GM19351 (cell line): ENCODE measurements at regions not wholly inside any gene's neighbourhood (a gene's known extent, or its start where the extent isn't known, plus 50 kb on each side); places are given as distances from the start of the nearest gene placed in this dataset.
"Not testable (repeated sequence)": the region's sequence is repeated elsewhere in the genome, so short reads cannot be mapped to it uniquely, and the experiment has no call there.

Experiments
- ATAC-seq: cut with Tn5 transposase; IDR thresholded peaks from one replicate; pipeline ENCODE4 v1.9.1; 2021; ENCODE audit warnings: mild to moderate bottlenecking, moderate library complexity; ENCODE audit not compliant: unreplicated experiment

DNA sequence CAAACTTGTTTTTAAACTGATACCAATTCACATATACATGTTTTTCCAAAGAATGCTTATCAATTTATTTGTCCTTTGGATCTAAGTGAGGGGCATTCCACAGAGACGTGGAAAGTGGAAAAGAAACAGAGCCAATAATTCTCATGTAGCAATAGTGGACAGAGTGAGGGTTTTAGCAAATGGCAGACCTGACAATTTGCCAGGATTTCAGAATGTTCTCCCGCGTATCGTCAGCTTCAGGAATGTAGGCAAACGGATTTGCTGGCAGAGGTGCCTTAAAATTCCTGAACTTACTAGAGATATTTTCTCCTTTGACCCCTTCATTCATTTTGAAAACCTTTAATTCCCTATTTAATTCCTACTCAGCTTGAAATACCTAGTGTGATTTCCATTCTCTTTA, 193.4 kb upstream of the CPHXL start:
- no peak for ATAC-seq

DNA sequence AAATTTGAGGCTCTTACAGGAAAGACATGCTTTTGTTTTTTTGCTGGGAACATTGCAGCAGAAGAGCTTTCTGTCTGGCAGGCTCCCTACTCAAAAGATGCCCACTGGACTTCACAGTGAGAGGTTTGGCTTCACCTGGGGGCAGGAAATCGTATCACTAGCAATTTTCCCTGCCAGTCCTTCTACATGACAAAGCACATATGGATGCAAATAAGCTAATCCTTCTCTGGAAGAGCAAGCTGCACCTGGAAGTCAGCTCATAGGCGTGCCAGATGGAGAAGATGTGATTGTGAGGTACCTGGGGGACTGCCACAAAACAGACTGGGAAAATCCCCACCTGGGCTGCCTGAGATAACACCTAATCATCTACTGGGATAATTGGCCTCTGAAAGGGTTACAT, 195.0 kb upstream of the CPHXL start:
- ATAC-seq, result no peak

DNA sequence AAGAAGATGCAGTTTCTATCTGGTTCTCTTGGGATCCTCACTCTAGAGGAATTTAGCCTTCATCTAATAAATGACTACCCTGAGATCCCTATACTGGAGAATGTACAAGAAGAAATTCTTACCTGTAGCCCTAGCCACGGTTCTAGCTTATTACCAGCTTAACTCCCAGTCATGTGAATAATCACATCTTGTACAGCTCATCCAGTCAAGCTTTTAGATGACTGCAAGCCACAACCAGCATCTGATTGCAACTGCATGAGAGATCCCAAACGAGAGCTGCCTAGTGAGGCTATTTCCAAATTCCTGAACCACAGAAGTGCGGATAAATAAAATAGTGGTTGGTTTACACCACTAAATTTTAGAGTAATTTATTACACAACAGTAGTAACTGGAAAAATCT, 196.0 kb upstream of the CPHXL start:
- ATAC-seq, result no peak

DNA sequence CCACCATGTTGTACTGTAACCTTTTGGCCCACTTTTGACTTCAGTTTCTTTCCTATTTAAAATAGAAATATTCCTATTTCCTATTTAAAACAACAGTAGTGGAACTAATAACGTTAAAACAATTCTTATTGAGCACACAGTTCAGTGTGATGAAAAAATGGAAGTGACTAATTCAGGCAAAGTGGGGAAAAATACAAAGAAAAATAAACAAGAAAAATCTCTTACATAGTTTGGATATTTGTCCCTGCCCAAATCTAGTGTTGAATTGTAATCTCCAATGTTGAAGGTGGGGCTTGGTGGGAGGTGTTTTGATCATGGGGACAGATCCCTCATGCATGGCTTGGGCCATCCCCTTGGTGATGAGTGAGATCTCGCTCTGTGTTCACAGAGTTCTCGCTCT, 198.1 kb upstream of the CPHXL start:
- no peak for ATAC-seq

DNA sequence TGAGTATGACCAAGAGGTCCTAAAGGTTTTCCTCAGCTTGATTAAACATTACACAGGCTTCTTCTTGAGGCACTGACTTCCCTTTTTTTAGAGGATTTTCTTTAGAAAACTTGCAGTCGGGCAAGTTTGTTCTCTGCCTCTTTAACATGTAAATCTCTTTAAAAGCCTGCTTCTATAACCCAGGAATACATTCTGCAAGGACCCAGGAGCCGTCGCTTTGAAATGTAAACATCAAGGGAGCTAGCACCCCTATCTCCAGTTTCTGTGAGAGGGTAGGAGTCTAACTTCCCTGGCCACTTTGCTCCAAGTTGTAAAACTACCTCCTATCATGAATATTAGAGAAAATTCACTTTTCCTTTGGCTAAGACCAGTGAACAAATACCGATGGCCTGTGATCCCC, 201.5 kb upstream of the CPHXL start:
- no peak for ATAC-seq

DNA sequence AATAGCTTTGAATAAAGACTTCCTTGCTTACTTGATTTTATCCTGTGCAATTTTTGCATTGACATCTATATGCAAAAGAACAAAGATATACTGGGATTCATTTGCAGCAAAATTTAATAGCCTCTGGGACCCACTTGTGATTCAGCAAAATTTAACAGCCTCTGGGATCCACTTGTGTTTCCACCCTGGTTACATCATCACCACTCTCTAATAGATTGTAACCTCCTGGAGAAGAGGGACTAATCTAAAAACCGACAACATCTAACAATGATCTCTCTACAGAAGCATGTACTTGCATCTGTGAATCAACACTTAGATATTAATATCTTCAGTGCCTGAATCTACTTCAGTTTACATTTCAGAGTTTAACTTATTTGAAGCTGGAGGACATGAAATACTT, 202.0 kb upstream of the CPHXL start:
- ATAC-seq, result no peak

DNA sequence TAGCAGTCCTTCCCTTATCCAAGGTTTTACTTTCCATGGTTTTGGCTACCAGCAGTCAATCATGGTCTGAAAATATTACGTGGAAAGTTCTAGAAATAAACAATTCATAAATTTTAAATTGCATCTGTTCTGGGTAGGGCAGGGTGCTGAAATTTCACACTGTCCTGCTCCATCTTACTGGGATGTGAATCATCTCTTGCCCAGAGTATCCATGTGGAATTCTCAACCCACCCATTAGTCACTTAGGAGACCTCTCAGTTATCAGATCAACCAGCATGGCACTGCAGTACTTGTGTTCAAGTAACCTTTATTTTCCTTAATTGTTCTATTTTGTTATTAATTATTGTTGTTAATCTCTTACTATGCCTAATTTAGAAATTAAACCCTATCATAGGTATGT, 202.8 kb upstream of the CPHXL start:
- ATAC-seq, result no peak

DNA sequence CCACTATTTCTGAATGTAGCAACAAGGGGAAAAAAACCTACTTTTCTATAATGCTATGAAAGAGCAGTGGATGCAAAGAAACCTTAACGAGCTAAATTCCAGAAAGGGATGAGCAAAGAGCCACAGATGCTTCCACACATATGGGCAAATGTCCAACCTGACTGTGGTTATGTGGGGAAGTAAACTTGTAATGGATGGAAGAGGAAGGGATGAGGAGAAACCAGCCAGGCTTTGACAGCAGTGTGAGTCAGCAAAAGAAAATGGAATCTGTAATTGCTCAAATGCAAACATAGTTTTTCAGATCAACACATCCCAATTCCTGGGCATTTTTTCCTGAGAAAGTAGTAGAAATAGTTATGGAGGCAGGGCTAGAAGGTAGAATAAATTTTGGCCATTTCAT, 204.8 kb upstream of the CPHXL start:
- no peak for ATAC-seq

DNA sequence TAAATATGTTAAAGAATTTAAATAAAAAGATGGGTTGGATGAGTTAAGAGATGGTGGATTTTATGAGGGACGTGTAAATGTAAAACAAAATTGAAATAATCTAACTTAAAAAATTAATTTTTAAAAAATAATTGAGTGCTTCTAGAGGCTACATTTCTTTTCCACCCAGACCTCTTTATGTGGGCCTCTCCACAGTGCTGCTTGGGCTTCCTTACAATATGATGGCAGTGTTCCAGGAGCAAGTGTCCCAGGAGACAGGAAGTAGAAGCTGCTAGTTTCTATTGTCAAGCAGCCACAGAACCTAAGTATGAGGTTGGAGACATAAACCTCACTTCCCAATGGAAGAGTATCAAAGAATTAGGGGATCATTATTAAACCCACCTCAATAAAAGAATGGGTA, 205.7 kb upstream of the CPHXL start:
- ATAC-seq, result no peak

DNA sequence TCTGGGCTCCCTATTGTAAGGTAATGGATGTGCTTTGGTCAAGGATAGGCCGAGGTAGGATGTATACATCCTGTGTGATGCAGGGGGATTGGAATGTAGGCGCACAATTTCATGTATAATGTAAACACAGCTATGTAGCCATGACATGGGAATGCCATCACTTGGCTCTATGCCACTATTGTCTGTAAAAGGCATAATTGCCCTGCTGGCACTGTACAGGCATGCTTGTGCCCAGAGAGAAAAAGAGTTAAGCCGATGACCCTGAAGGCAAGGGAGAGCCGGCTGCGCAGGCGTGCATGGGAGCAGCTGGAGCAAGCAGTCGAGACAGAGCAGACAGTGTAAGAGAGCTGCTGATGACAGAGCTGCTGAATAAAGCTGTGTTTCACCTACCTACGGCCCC, 212.5 kb upstream of the CPHXL start:
- no peak for ATAC-seq

DNA sequence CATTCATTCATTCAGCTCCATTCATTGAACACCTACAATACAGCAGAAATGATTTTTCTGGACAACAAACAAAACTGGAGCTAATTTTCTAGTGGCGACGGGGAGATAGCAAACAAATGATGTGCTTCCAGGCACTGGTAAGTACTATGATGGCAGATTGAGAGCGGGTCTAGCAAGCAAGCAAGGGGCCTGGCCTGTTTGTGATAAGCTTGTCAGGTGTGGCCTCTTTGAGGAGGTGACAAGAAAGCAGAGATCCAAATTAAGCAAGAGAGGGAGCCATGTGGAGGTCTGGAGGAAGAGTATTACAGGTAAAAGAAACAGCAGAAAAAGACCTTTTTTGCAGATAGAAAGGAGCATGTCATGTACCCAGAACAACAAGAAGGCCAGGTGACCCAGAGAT, 216.1 kb upstream of the CPHXL start:
- no peak for ATAC-seq

DNA sequence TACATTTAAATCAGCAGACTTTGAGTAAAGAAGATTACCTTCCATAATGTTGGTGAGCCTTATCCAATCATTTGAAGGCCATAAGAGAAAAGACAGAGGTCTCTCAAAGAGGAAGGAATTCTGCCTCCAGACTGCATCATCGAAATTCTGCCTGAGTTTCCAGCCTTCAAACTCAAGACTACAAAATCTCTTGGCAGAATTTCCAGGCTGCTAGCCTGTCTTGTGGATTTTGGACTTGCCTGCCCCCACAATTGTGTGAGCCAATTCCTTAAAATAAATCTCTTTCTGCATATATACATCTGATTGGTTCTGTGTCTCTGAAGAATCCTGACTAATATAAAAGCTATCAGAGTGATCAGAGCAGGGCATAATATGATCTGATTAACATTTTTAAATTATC, 216.6 kb upstream of the CPHXL start:
- ATAC-seq, result no peak

DNA sequence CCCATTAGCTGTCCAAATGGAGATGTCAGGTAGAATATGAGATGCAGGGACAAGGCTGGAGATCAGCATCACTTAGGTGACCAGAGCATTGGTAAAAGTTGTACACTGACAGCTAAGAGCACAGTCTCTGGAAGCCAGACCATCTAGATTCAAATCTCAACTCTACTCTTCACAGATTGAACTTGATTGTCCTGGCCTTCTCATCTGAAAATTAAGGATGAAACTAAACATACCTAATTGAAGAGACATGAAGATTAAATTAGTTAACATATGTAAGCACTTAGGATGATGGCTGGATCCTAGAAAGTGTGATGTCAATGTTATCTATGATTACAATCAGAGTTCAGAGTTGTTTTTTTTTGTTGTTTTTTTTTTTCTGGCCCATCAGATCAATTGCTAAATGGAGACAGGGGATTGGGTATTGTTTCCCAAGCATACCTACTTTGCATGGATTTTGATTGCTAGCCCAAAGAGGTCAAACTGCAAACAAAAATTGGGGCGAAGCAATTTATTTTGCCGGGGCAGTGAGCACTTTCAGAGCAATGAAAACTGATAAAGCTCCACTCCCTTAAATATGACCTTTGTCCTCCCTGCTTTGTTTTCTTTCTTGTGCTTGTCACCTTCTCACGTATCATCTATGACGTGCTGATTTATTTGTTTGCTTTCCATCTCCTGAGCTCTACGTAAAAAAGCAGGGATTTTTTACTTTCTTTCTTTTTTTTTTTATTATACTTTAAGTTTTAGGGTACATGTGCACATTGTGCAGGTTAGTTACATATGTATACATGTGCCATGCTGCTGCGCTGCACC, 217.6 kb upstream of the CPHXL start:
- ATAC-seq, result no peak

DNA sequence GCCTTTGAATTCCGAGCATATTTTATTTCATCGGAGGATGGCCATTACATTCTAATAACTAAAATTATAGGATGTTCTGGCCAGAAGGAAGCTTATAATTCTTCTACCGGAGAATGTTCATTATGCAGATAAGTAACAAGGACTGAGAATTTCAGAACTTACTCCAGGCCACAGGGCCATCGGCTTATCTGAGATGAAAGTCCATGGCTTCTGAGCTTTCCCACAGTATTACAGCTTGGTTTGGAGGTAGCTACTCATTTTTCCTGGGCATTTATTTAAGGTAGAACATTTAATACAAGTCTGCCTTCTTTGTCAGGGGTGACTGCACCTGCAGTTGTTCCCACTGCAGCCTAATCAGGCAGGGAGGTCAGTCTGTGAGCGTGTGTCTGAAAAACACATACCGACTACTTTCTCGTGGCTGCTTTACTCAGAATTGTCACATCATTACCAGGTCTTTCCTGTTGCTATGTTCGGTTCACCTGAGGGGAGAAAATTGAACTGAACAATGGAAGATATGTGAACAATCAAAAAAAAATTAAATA, 219.7 kb upstream of the CPHXL start:
- no peak for ATAC-seq

DNA sequence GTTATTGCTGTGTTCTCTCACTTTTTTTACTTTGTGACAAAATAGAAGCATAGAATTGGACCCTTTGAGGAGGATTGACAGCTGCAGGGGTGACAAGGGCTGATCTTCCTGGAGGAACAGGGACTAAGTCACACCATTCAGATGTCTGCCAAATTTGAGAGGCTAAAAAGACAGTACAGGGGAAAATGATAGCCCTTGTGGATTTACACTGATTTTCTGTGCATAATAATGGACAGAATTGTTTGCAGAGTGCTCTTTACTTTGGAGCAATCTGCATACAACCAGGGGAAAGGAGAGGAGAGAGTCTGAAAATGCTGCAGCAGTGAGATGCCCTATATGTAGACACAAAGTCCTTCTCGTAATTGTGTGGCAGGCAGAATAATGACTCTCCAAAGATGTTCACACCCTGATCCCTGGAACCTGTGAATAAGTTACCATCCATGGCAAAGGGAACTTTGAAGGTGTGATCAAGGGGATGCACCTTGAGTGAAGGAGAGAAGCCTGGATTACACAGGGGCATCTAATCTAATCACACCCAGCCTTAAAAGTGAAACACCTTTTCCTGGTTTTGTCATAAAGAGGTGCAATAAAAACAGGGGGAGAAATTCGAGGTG, 221.4 kb upstream of the CPHXL start:
- no peak for ATAC-seq

DNA sequence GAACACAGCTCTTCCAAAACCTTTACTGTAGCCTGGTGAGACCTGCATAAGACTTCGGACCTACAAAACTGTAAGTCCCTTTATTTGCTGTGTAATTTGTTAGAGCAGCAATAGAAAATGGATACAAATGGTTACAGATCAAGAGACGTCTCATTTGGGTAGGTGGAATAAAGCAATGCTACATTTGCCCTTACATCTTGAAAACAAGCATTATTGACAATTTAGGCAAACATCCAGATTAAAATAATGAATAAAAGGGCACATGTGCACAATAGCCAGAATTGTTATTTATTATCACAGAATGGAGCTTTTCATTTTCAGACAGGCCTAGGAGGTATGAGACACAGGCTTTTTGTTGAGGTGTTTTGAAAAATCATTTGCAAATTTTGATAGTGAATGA, 222.2 kb upstream of the CPHXL start:
- no peak for ATAC-seq

DNA sequence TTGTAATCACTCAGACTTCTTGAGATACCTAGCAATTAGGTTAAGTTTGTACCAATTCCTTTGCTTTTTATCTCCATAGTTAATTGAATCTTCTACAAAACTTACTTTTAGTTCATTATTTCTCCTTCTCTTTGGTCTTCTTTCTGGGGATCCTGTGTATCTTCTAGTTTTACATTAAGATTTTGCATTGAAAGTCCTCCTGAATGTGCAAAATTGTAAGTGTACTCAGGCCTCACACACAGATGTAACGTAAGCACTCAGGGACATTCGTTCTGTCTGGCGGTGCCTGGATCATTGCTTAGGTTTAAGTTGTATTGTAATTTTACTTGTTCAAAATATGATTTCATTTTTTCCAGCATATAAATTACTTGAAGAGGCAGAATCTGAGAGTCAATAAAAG, 222.6 kb upstream of the CPHXL start:
- ATAC-seq, result no peak

DNA sequence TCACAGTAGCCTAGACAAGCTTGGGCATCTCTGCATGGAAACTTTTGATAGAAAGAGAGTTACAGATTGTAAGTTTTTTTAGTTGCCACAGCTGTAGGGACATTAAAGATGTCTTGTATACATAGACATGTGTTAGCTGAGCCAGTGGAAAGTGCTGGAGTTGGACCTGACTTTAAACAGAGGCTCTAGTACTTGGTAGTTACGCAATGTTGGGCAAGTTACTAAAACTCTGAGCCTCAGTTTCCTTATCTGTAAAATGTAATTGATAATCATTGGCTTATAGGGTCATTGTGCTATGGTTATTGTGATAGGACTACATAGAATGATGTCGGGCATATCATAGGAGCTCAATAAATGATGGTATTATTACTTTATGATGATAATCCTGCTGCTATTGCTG, 225.8 kb upstream of the CPHXL start:
- ATAC-seq, result no peak

DNA sequence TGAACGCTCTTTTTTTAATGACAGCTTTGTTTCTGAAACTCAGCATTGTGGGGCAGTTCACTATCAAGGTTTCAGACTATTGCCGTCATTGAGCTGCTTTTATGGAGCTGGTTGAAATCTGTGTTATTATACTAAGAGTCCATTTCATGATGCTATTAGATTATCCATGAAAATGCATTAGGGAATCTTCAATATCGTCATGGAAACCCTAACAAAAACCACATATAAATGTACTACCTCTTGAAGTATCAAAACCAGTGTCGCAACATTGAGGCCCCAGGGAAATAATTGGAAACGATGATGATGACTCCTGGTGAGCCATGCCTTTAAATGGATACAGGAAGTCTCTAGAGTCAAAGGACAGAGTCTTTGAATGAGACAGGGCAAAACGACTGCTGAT, 231.6 kb upstream of the CPHXL start:
- ATAC-seq, result no peak

DNA sequence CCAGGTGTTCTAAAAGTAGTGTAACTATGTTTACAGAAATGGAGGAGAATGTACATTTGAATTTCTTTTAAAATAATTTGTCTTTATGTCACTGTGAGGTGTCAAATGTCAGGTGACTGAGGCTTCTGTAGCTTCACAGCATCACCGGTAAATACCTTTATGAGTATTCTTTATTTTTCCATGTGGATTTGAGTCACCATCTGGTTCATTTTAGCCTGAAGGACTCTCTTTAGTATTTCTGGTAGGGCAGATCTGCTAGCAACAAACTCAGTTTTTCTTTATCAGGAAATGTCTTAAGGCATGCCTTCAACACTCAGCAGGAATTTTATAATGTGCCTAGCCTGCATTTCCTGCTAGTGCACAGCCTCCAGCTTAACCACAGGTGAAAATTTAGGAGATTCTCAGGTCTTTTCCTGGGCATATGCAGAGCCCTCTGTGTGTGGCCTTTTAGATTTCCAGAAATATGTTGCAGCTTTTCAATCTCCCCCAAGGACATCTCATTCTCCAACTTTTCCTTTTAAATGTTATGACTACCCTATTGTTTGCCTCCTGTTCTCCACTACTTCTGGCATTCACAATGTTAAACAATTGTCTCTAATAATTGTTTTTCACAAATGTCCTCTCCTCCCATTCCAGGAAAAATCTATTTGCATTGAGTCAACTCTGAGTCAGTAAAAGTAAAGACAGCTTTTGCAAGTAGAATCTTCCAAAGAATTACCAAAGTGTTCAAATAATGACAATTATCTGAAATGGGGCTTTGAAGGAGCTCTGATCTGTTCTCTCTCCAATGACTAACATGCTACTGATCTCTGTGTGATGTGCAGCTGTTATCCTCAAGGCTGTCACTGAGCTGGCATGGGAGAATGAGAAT, 239.4 kb upstream of the CPHXL start:
- ATAC-seq, result no peak

DNA sequence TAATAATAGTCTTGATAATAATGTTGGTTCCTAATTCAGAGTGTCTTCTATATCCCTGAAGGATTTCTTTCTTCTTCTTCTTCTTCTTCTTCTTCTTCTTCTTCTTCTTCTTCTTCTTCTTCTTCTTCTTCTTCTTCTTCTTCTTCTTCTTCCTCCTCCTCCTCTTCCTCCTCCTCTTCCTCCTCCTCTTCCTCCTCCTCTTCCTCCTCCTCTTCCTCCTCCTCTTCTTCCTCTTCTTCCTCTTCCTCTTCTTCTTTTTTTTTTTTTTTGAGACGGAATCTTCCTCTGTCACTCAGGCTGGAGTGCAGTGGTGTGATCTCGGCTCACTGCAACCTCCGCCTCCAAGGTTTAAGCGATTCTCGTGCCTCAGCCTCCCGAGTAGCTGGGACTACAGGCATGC, 242.8 kb upstream of the CPHXL start:
- ATAC-seq, result not testable (repeated sequence)

DNA sequence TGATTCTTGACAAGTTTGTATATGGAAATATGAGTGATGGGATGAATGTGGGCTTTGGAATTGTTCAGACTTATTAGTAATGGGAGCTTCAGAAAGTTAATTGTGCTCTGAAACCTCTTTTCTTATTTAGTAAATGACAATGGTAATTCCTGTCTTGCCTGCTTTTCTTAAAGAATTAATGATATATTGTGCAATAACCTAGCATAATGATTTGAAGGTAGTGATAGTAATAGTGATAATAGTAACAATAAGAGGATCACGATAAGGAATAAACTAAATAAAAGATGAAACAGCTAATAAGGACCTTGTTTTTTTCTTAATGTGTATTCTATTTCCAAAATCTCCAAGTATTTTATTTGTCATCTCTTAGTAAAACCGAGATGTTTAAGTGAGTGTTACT, 245.0 kb upstream of the CPHXL start:
- ATAC-seq, result no peak
